ENCODE measurements at regions not wholly inside any gene's neighbourhood (a gene's known extent, or its start where the extent isn't known, plus 50 kb on each side); places are given as distances from the start of the nearest gene placed in this dataset.

DNA sequence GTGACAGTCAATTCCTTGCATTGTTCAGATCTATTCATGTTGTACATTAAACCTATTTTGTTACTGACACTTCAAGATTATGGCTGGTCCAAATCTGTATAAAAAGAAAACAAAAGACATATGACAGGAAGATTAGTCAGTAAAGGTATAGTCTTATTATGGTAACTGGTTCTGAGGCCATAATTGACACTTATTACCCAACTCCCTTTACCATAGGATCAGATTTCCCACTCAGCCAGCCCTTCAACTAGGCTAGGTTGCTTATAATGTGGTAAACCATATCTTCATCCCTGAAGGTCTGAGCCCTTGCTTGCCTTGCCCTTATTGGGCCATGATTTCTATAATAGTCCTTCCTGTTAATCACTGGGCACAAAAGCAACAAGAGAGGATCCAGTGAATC lies 289.6 kb downstream of the CXXC4 start:
- intact Hi-C loops (cut with micrococcal nuclease): no loop called here
- no peak overlapping the region for H3K9ac ChIP-seq (ENCODE audit: insufficient read depth in 1 of 2, low read depth in 2 of 2, low read length in 2 of 2)

More for the DNA sequence above, 289.6 kb downstream of the CXXC4 start:
- POLR2A ChIA-PET: no interaction called here
- Histone ChIP-seq H2AFZ (ENCODE audit: low read depth, low read length) (no peak overlapping the region), H3K9me3 (replicated peaks; ENCODE audit: control insufficient read depth, insufficient read depth, low read depth, low read length) (no peaks in the 10 kb centered on the region; the same call in 1 of the 2 replicates), H3K9me1 (ENCODE audit: control insufficient read depth, insufficient read depth, low read length) (no peaks in the 10 kb centered on the region), H4K20me1 (replicated peaks; ENCODE audit: control insufficient read depth, insufficient read depth, low read length) (no peaks in the 10 kb centered on the region), H3K27ac (ENCODE audit: extremely low read depth, low read depth, low read length) (no peak overlapping the region), H3K4me2 (ENCODE audit: insufficient read depth, low read length) (no peak overlapping the region), H3K79me2 (ENCODE audit: control insufficient read depth, insufficient read depth, low read length) (no peaks in the 10 kb centered on the region), H3K36me3 (ENCODE audit: control insufficient read depth, insufficient read depth, low read length) (no peaks in the 10 kb centered on the region), H3K4me1 (replicated peaks in 1 of 2; ENCODE audit: control insufficient read depth in 2 of 2, insufficient read depth in 2 of 2, low read length in 2 of 2) (no peaks in the 10 kb centered on the region), H3K27me3 (ENCODE audit: control insufficient read depth in 2 of 2, insufficient read depth in 2 of 2, low read length in 2 of 2) (no peaks in the 10 kb centered on the region), H3K4me3 (no peak overlapping the region)
- no peak for FAIRE-seq
- in situ Hi-C loops (cut with MboI): no loop called here
- no peak for DNase-seq (ENCODE audit: extremely low read depth in 1 of 4, low spot score in 3 of 4)
- CTCF ChIA-PET (ENCODE audit: low intra/inter-chr PET ratio): no interaction called here
- no TSS peak for BruUV-seq (replicated peaks)
- ATAC-seq: no peak
- no peak for TF ChIP-seq ZC3H11A (IDR thresholded peaks at IDR 0.05; ENCODE audit: low read depth, low read length)
- no peak for TF ChIP-seq ZKSCAN3 (CRISPR knock-in tag; IDR thresholded peaks at IDR 0.05)
- TF ChIP-seq RBFOX2 (IDR thresholded peaks at IDR 0.05; ENCODE audit: low read depth, low read length): no peak
- no peak for TF ChIP-seq HOXB6 (CRISPR knock-in tag; IDR thresholded peaks at IDR 0.05; ENCODE audit: borderline replicate concordance)
- TF ChIP-seq, protein P1, sequence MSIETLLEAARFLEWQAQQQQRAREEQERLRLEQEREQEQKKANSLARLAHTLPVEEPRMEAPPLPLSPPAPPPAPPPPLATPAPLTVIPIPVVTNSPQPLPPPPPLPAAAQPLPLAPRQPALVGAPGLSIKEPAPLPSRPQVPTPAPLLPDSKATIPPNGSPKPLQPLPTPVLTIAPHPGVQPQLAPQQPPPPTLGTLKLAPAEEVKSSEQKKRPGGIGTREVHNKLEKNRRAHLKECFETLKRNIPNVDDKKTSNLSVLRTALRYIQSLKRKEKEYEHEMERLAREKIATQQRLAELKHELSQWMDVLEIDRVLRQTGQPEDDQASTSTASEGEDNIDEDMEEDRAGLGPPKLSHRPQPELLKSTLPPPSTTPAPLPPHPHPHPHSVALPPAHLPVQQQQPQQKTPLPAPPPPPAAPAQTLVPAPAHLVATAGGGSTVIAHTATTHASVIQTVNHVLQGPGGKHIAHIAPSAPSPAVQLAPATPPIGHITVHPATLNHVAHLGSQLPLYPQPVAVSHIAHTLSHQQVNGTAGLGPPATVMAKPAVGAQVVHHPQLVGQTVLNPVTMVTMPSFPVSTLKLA (conservative IDR thresholded peaks at IDR 0.05): no peak
- no peak for TF ChIP-seq CBX1 (IDR thresholded peaks at IDR 0.05; ENCODE audit: low read depth)
- no peak for TF ChIP-seq SP1 (CRISPR knock-in tag; IDR thresholded peaks at IDR 0.05)
- no peak for TF ChIP-seq ZNF584 (CRISPR knock-in tag; IDR thresholded peaks at IDR 0.05; ENCODE audit: low read depth)
- no peak for TF ChIP-seq MIER1 (IDR thresholded peaks at IDR 0.05; ENCODE audit: low read depth)
- no peak for TF ChIP-seq ZFP36 (IDR thresholded peaks at IDR 0.05; ENCODE audit: low read depth, low read length, partially characterized antibody)
- TF ChIP-seq, protein P2, sequence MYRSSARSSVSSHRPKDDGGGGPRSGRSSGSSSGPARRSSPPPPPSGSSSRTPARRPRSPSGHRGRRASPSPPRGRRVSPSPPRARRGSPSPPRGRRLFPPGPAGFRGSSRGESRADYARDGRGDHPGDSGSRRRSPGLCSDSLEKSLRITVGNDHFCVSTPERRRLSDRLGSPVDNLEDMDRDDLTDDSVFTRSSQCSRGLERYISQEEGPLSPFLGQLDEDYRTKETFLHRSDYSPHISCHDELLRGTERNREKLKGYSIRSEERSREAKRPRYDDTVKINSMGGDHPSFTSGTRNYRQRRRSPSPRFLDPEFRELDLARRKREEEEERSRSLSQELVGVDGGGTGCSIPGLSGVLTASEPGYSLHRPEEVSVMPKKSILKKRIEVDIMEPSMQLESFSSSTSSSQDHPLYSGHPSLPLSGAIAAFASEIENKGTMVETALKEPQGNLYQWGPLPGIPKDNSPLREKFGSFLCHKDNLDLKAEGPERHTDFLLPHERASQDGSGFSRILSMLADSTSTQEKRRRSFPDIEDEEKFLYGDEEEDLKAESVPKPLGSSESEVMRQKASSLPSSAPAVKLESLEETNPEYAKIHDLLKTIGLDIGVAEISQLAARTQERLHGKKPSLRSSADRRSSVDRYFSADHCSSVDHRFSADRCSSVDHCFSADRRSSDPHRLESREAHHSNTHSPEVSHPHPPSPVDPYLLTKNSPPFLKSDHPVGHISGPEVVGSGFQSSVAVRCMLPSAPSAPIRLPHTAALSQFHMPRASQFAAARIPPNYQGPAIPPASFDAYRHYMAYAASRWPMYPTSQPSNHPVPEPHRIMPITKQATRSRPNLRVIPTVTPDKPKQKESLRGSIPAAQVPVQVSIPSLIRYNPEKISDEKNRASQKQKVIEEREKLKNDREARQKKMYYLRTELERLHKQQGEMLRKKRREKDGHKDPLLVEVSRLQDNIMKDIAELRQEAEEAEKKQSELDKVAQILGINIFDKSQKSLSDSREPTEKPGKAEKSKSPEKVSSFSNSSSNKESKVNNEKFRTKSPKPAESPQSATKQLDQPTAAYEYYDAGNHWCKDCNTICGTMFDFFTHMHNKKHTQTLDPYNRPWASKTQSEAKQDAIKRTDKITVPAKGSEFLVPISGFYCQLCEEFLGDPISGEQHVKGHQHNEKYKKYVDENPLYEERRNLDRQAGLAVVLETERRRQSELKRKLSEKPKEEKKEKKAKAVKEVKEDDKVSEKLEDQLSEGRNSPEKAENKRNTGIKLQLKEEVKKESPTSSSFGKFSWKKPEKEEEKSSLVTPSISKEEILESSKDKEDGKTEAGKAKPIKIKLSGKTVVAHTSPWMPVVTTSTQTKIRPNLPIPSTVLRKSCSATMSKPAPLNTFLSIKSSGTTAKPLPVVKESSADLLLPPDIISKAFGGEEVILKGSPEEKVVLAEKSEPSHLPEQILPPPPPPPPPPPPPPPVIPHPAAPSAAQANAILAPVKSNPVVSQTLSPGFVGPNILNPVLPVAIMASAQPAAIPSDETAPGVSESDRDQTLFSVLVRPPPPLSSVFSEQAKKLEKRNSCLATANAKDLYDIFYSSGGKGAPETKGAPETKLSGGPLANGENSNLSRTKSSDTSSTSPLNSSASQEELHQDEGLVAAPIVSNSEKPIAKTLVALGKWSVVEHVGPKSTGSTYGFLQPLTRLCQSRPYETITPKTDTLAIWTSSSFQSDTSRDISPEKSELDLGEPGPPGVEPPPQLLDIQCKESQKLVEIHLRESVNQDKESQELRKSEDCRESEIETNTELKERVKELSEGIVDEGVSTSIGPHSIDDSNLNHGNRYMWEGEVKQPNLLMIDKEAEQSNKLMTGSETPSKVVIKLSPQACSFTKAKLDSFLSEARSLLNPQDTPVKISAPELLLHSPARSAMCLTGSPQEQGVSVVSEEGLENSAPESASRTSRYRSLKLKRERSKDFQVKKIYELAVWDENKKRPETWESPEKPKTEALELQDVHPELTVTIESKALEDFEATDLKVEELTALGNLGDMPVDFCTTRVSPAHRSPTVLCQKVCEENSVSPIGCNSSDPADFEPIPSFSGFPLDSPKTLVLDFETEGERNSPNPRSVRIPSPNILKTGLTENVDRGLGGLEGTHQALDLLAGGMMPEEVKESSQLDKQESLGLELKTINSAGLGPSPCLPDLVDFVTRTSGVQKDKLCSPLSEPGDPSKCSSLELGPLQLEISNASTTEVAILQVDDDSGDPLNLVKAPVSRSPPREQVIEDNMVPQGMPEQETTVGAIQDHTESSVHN (IDR thresholded peaks at IDR 0.05; ENCODE audit: borderline replicate concordance in 1 of 2, low read depth in 1 of 2): no peak
- no peak for TF ChIP-seq ARHGAP35 (IDR thresholded peaks at IDR 0.05; ENCODE audit: partially characterized antibody)
- no peak for TF ChIP-seq ILF3 (IDR thresholded peaks at IDR 0.05; ENCODE audit: borderline replicate concordance)
- TF ChIP-seq FOS (IDR thresholded peaks at IDR 0.05; ENCODE audit: extremely low read depth, insufficient read length): no peak
- no peak for TF ChIP-seq RBM14 (IDR thresholded peaks at IDR 0.05; ENCODE audit: borderline replicate concordance, insufficient read depth, low read depth, low read length)
